Activated naive CD8-positive, alpha-beta T cell treated with anti-CD3 and anti-CD28 coated beads, Interleukin-2, amount 10 ng/mL, durations not matched to agents 7 days and 5 days (primary cell): ENCODE measurements at regions not wholly inside any gene's neighbourhood (a gene's known extent, or its start where the extent isn't known, plus 50 kb on each side); places are given as distances from the start of the nearest gene placed in this dataset.
"Not testable (repeated sequence)": the region's sequence is repeated elsewhere in the genome, so short reads cannot be mapped to it uniquely, and the experiment has no call there.

Experiments
- ATAC-seq: fragments of 150-1000 bp; cut with Tn5 transposase; one replicate; pipeline ENCODE4 v1.10.0; 2021; ENCODE audit warnings: low read depth, moderate library complexity
- POLR2A ChIA-PET: fragments of 350-600 bp; sonication (Branson Sonifier 250); formaldehyde crosslinking; loops from one replicate; lab custom pipeline; 2021; ENCODE audit warnings: antibody characterized with exemption; lab: Charles Lee
- DNase-seq: peaks from one replicate; pipeline ENCODE4 v3.0.0; 2021
- H3K27ac Mint-ChIP-seq: one replicate; pipeline ENCODE4 v1.8.0; 2022; ENCODE audit warnings: mild to moderate bottlenecking, mixed read lengths
- H3K27me3 Mint-ChIP-seq: one replicate; pipeline ENCODE4 v1.8.0; 2022; ENCODE audit warnings: mild to moderate bottlenecking, moderate library complexity, mixed read lengths
- H3K36me3 Mint-ChIP-seq: one replicate; pipeline ENCODE4 v1.8.0; 2021; ENCODE audit warnings: mild to moderate bottlenecking, mixed read lengths
- H3K4me1 Mint-ChIP-seq: one replicate; pipeline ENCODE4 v1.8.0; 2021; ENCODE audit warnings: mixed read lengths
- H3K4me3 Mint-ChIP-seq: one replicate; pipeline ENCODE4 v1.8.0; 2022; ENCODE audit warnings: mild to moderate bottlenecking, moderate library complexity, mixed read lengths
- H3K9me3 Mint-ChIP-seq: one replicate; pipeline ENCODE4 v1.8.0; 2021; ENCODE audit warnings: mixed read lengths

GRCh38 chr2:2894011-2894410, 483.6 kb downstream of the EIPR1 start:
- H3K4me3 Mint-ChIP-seq, POLR2A ChIA-PET, H3K4me1 Mint-ChIP-seq, DNase-seq, ATAC-seq, H3K36me3 Mint-ChIP-seq, H3K27me3 Mint-ChIP-seq, H3K9me3 Mint-ChIP-seq, H3K27ac Mint-ChIP-seq: not testable (repeated sequence)

GRCh38 chr2:2892892-2893291, 484.7 kb downstream of the EIPR1 start:
- no peaks in the 10 kb centered on the region for H3K9me3 Mint-ChIP-seq
- no peak overlapping the region for H3K27ac Mint-ChIP-seq
- DNase-seq, result no peak
- no peaks in the 10 kb centered on the region for H3K27me3 Mint-ChIP-seq
- H3K36me3 Mint-ChIP-seq, result no peaks in the 10 kb centered on the region
- H3K4me1 Mint-ChIP-seq, result no peaks in the 10 kb centered on the region
- H3K4me3 Mint-ChIP-seq, result no peak overlapping the region
- POLR2A ChIA-PET, result no interaction called here
- no peak for ATAC-seq

GRCh38 chr2:2892378-2892777, 485.2 kb downstream of the EIPR1 start:
- DNase-seq (no peak), ATAC-seq (no peak)
- POLR2A ChIA-PET, result no interaction called here
- H3K9me3 Mint-ChIP-seq, result no peaks in the 10 kb centered on the region
- no peak overlapping the region for H3K4me3 Mint-ChIP-seq
- H3K4me1 Mint-ChIP-seq, result no peaks in the 10 kb centered on the region
- H3K27me3 Mint-ChIP-seq, result no peaks in the 10 kb centered on the region
- H3K36me3 Mint-ChIP-seq, result no peaks in the 10 kb centered on the region
- H3K27ac Mint-ChIP-seq, result no peak overlapping the region

GRCh38 chr2:2890901-2891300, 486.7 kb downstream of the EIPR1 start:
- DNase-seq (no peak), ATAC-seq (no peak)
- Mint-ChIP-seq H3K4me3 (no peak overlapping the region), H3K27me3 (no peaks in the 10 kb centered on the region), H3K36me3 (no peaks in the 10 kb centered on the region), H3K9me3 (no peaks in the 10 kb centered on the region), H3K27ac (no peak overlapping the region), H3K4me1 (no peaks in the 10 kb centered on the region)
- POLR2A ChIA-PET, result no interaction called here

- H3K27me3 Mint-ChIP-seq, result no peaks in the 10 kb centered on the region
- H3K4me3 Mint-ChIP-seq, result no peak overlapping the region
- H3K36me3 Mint-ChIP-seq, result no peaks in the 10 kb centered on the region
- H3K9me3 Mint-ChIP-seq, result no peaks in the 10 kb centered on the region
- no peaks in the 10 kb centered on the region for H3K4me1 Mint-ChIP-seq
- no peak overlapping the region for H3K27ac Mint-ChIP-seq
- ATAC-seq (no peak), DNase-seq (no peak)
- POLR2A ChIA-PET, result no interaction called here
Measured at GRCh38 chr2:2890246-2890645, 487.4 kb downstream of the EIPR1 start.

- DNase-seq (no peak), ATAC-seq (no peak)
- Mint-ChIP-seq H3K4me3 (no peak overlapping the region), H3K9me3 (no peaks in the 10 kb centered on the region), H3K27ac (no peak overlapping the region), H3K27me3 (no peaks in the 10 kb centered on the region), H3K4me1 (no peaks in the 10 kb centered on the region), H3K36me3 (no peaks in the 10 kb centered on the region)
- POLR2A ChIA-PET, result no interaction called here
Measured at GRCh38 chr2:2889646-2890045, 488.0 kb downstream of the EIPR1 start.

- Mint-ChIP-seq H3K27me3 (no peaks in the 10 kb centered on the region), H3K4me1 (no peaks in the 10 kb centered on the region), H3K36me3 (no peaks in the 10 kb centered on the region), H3K4me3 (no peak overlapping the region), H3K9me3 (no peaks in the 10 kb centered on the region), H3K27ac (no peak overlapping the region)
- DNase-seq (no peak), ATAC-seq (no peak)
- POLR2A ChIA-PET, result no interaction called here
Measured at GRCh38 chr2:2889141-2889540, 488.5 kb downstream of the EIPR1 start.

GRCh38 chr2:2887772-2888387, 489.7 kb downstream of the EIPR1 start:
- no peak overlapping the region for H3K4me3 Mint-ChIP-seq
- no peaks in the 10 kb centered on the region for H3K4me1 Mint-ChIP-seq
- ATAC-seq (no peak), DNase-seq (no peak)
- no peaks in the 10 kb centered on the region for H3K27me3 Mint-ChIP-seq
- peaks cover 2% of the 10 kb centered on the region for H3K9me3 Mint-ChIP-seq
- POLR2A ChIA-PET, result no interaction called here
- no peak overlapping the region for H3K27ac Mint-ChIP-seq
- no peaks in the 10 kb centered on the region for H3K36me3 Mint-ChIP-seq

- H3K27me3 Mint-ChIP-seq, result no peaks in the 10 kb centered on the region
- H3K4me3 Mint-ChIP-seq, result no peak overlapping the region
- POLR2A ChIA-PET, result no interaction called here
- peaks cover 4% of the 10 kb centered on the region for H3K9me3 Mint-ChIP-seq
- ATAC-seq (no peak), DNase-seq (no peak)
- H3K4me1 Mint-ChIP-seq, result no peaks in the 10 kb centered on the region
- H3K27ac Mint-ChIP-seq, result no peak overlapping the region
- no peaks in the 10 kb centered on the region for H3K36me3 Mint-ChIP-seq
Measured at GRCh38 chr2:2886922-2887321, 490.7 kb downstream of the EIPR1 start.

GRCh38 chr2:2881499-2881898, 496.1 kb downstream of the EIPR1 start:
- DNase-seq (no peak), ATAC-seq (no peak)
- no peak overlapping the region for H3K4me3 Mint-ChIP-seq
- no peaks in the 10 kb centered on the region for H3K36me3 Mint-ChIP-seq
- no peak overlapping the region for H3K27ac Mint-ChIP-seq
- no peaks in the 10 kb centered on the region for H3K4me1 Mint-ChIP-seq
- peaks cover 4% of the 10 kb centered on the region for H3K9me3 Mint-ChIP-seq
- H3K27me3 Mint-ChIP-seq, result no peaks in the 10 kb centered on the region
- POLR2A ChIA-PET, result no interaction called here

GRCh38 chr2:2880938-2881337, 496.7 kb downstream of the EIPR1 start:
- DNase-seq, result no peak
- no peaks in the 10 kb centered on the region for H3K27me3 Mint-ChIP-seq
- H3K9me3 Mint-ChIP-seq, result peaks cover 4% of the 10 kb centered on the region
- POLR2A ChIA-PET, result no interaction called here
- H3K4me1 Mint-ChIP-seq, result no peaks in the 10 kb centered on the region
- H3K36me3 Mint-ChIP-seq, result no peaks in the 10 kb centered on the region
- no peak overlapping the region for H3K4me3 Mint-ChIP-seq
- no peak overlapping the region for H3K27ac Mint-ChIP-seq
- no peak for ATAC-seq

GRCh38 chr2:2879781-2880180, 497.8 kb downstream of the EIPR1 start:
- DNase-seq (no peak), ATAC-seq (no peak)
- Mint-ChIP-seq H3K4me1 (no peaks in the 10 kb centered on the region), H3K27me3 (no peaks in the 10 kb centered on the region), H3K4me3 (no peak overlapping the region), H3K9me3 (peaks cover 4% of the 10 kb centered on the region), H3K36me3 (no peaks in the 10 kb centered on the region), H3K27ac (no peak overlapping the region)
- POLR2A ChIA-PET, result no interaction called here

GRCh38 chr2:2879071-2879470, 498.5 kb downstream of the EIPR1 start:
- H3K36me3 Mint-ChIP-seq, result no peaks in the 10 kb centered on the region
- H3K4me1 Mint-ChIP-seq, result no peaks in the 10 kb centered on the region
- DNase-seq (no peak), ATAC-seq (no peak)
- POLR2A ChIA-PET, result no interaction called here
- H3K9me3 Mint-ChIP-seq, result peaks cover 4% of the 10 kb centered on the region
- H3K27ac Mint-ChIP-seq, result no peak overlapping the region
- H3K4me3 Mint-ChIP-seq, result no peak overlapping the region
- no peaks in the 10 kb centered on the region for H3K27me3 Mint-ChIP-seq

- no peak overlapping the region for H3K4me3 Mint-ChIP-seq
- no peaks in the 10 kb centered on the region for H3K36me3 Mint-ChIP-seq
- H3K27me3 Mint-ChIP-seq, result no peaks in the 10 kb centered on the region
- H3K27ac Mint-ChIP-seq, result no peak overlapping the region
- ATAC-seq (no peak), DNase-seq (no peak)
- POLR2A ChIA-PET, result no interaction called here
- no peaks in the 10 kb centered on the region for H3K9me3 Mint-ChIP-seq
- H3K4me1 Mint-ChIP-seq, result peaks cover 1% of the 10 kb centered on the region
Measured at GRCh38 chr2:2877427-2877826, 500.2 kb downstream of the EIPR1 start.
